HL-60 (cell line): ENCODE measurements at regions not wholly inside any gene's neighbourhood (a gene's known extent, or its start where the extent isn't known, plus 50 kb on each side); places are given as distances from the start of the nearest gene placed in this dataset.

Experiments used
- POLR2AphosphoS5 ChIP-seq: IDR thresholded peaks from 2 replicates; pipeline ENCODE4 v1.6.1; 2012; ENCODE audit warnings: low read depth
- TF ChIP-seq, protein P1 (sequence below): IDR thresholded peaks from one replicate; pipeline ENCODE4 v1.5.1; 2011; ENCODE audit warnings: low read length, control low read depth, inconsistent platforms; ENCODE audit not compliant: insufficient read depth

DNA sequence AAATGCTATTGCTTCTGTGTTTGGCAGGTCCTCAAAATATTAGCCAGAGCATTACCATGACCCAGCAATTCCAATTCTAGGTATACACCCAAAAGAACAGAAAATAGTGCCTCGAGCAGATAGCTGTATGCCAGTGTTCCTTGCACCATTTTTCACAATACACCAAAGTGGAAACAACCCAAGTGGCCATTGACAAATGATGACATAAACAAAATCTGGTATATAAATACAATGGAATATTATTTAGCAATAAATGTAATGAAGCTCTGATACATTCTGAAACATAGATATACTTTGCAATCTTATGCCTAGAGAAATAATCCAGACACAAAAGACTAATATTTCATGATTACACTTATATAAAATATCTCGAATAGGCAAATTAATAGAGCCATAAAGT, 451.8 kb upstream of the PCDH7 start:
- TF ChIP-seq, protein P1, sequence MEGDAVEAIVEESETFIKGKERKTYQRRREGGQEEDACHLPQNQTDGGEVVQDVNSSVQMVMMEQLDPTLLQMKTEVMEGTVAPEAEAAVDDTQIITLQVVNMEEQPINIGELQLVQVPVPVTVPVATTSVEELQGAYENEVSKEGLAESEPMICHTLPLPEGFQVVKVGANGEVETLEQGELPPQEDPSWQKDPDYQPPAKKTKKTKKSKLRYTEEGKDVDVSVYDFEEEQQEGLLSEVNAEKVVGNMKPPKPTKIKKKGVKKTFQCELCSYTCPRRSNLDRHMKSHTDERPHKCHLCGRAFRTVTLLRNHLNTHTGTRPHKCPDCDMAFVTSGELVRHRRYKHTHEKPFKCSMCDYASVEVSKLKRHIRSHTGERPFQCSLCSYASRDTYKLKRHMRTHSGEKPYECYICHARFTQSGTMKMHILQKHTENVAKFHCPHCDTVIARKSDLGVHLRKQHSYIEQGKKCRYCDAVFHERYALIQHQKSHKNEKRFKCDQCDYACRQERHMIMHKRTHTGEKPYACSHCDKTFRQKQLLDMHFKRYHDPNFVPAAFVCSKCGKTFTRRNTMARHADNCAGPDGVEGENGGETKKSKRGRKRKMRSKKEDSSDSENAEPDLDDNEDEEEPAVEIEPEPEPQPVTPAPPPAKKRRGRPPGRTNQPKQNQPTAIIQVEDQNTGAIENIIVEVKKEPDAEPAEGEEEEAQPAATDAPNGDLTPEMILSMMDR = no peak
- TF ChIP-seq POLR2AphosphoS5 = no peak
